GOT3 (cell line): ENCODE measurements at regions not wholly inside any gene's neighbourhood (a gene's known extent, or its start where the extent isn't known, plus 50 kb on each side); places are given as distances from the start of the nearest gene placed in this dataset.

ENCODE experiments used
- DNase-seq: peaks from one replicate; lab custom pipeline; 2025; ENCODE audit warnings: mixed read lengths; lab: John Stamatoyannopoulos, UW

GRCh38 chr6:139514819-139515218 is 140.4 kb upstream of the CITED2 start:
- no peak for DNase-seq

- DNase-seq, result no peak
Observed at GRCh38 chr6:139510040-139510790, 135.8 kb upstream of the CITED2 start.

GRCh38 chr6:139509167-139509566 is 134.7 kb upstream of the CITED2 start:
- no peak for DNase-seq

GRCh38 chr6:139508576-139508975 is 134.1 kb upstream of the CITED2 start:
- no peak for DNase-seq

GRCh38 chr6:139508023-139508422 is 133.6 kb upstream of the CITED2 start:
- DNase-seq, result no peak

- DNase-seq, result no peak
Observed at GRCh38 chr6:139500977-139501376, 126.5 kb upstream of the CITED2 start.

GRCh38 chr6:139498715-139499114 is 124.3 kb upstream of the CITED2 start:
- DNase-seq, result no peak

- no peak for DNase-seq
Observed at GRCh38 chr6:139497345-139497961, 123.0 kb upstream of the CITED2 start.

- DNase-seq, result no peak
Observed at GRCh38 chr6:139496654-139497344, 122.4 kb upstream of the CITED2 start.

- DNase-seq, result no peak
Observed at GRCh38 chr6:139494376-139494990, 120.0 kb upstream of the CITED2 start.

- DNase-seq, result no peak
Observed at GRCh38 chr6:139490482-139490881, 116.0 kb upstream of the CITED2 start.

- DNase-seq, result no peak
Observed at GRCh38 chr6:139486476-139486799, 112.0 kb upstream of the CITED2 start.

GRCh38 chr6:139485742-139486475 is 111.5 kb upstream of the CITED2 start:
- no peak for DNase-seq

GRCh38 chr6:139485185-139485584 is 110.7 kb upstream of the CITED2 start:
- DNase-seq, result no peak

GRCh38 chr6:139483079-139483478 is 108.6 kb upstream of the CITED2 start:
- DNase-seq, result no peak

- no peak for DNase-seq
Observed at GRCh38 chr6:139482287-139482686, 107.8 kb upstream of the CITED2 start.

- DNase-seq, result no peak
Observed at GRCh38 chr6:139480356-139481165, 106.1 kb upstream of the CITED2 start.

GRCh38 chr6:139479433-139480222 is 105.2 kb upstream of the CITED2 start:
- no peak for DNase-seq

GRCh38 chr6:139475646-139476045 is 101.2 kb upstream of the CITED2 start:
- no peak for DNase-seq

- DNase-seq, result no peak
Observed at GRCh38 chr6:139475241-139475640, 100.8 kb upstream of the CITED2 start.
